HEK293T (cell line): ENCODE measurements at regions not wholly inside any gene's neighbourhood (a gene's known extent, or its start where the extent isn't known, plus 50 kb on each side); places are given as distances from the start of the nearest gene placed in this dataset.

Experiments
- CTCF ChIA-PET: fragments of 350-600 bp; formaldehyde crosslinking; extraction: SDS; loops from one replicate; lab custom pipeline; 2021; ENCODE audit warnings: antibody characterized with exemption, inconsistent platforms; lab: Yijun Ruan, JAX
- POLR2A ChIA-PET: fragments of 350-600 bp; formaldehyde crosslinking; extraction: SDS; loops from one replicate; lab custom pipeline; 2020; ENCODE audit warnings: antibody characterized with exemption, inconsistent platforms; lab: Yijun Ruan, JAX
- DNase-seq: peaks from one replicate; pipeline ENCODE4 v3.0.0; 2012; ENCODE audit warnings: mixed read lengths; ENCODE audit errors: extremely low spot score
- ARNT ChIP-seq: fragments of 450-650 bp; IDR thresholded peaks from 2 replicates; pipeline ENCODE4 v1.6.1; 2017; ENCODE audit warnings: mild to moderate bottlenecking
- BHLHE40 ChIP-seq: fragments of 450-650 bp; IDR thresholded peaks from 2 replicates; pipeline ENCODE4 v1.6.1; 2016; ENCODE audit warnings: mild to moderate bottlenecking, moderate library complexity, borderline replicate concordance
- CTBP1 ChIP-seq: fragments of 450-650 bp; IDR thresholded peaks from 2 replicates; pipeline ENCODE4 v1.6.1; 2016; ENCODE audit warnings: borderline replicate concordance
- ELF4 ChIP-seq: fragments of 450-650 bp; IDR thresholded peaks from 2 replicates; pipeline ENCODE4 v1.6.1; 2017; ENCODE audit warnings: antibody characterized with exemption
- FOXA1 ChIP-seq: fragments of 450-650 bp; IDR thresholded peaks from 2 replicates; pipeline ENCODE4 v1.6.1; 2016; ENCODE audit warnings: mild to moderate bottlenecking
- FOXK2 ChIP-seq: fragments of 450-650 bp; IDR thresholded peaks from 2 replicates; pipeline ENCODE4 v1.6.1; 2016; ENCODE audit warnings: mild to moderate bottlenecking
- FOXM1 ChIP-seq: fragments of 450-650 bp; IDR thresholded peaks from 2 replicates; pipeline ENCODE4 v1.6.1; 2017; ENCODE audit warnings: mild to moderate bottlenecking, borderline replicate concordance
- HDGF ChIP-seq: fragments of 450-650 bp; IDR thresholded peaks from 2 replicates; pipeline ENCODE4 v1.6.1; 2017; ENCODE audit warnings: antibody characterized with exemption, borderline replicate concordance
- L3MBTL2 ChIP-seq: fragments of 450-650 bp; conservative IDR thresholded peaks from 2 replicates; pipeline ENCODE4 v1.6.1; 2016; ENCODE audit warnings: mild to moderate bottlenecking
- LEF1 ChIP-seq: fragments of 450-650 bp; IDR thresholded peaks from 2 replicates; pipeline ENCODE4 v1.6.1; 2017; ENCODE audit warnings: mild to moderate bottlenecking, borderline replicate concordance
- NFRKB ChIP-seq: fragments of 450-650 bp; IDR thresholded peaks from 2 replicates; pipeline ENCODE4 v1.6.1; 2016; ENCODE audit warnings: mild to moderate bottlenecking, moderate library complexity
- PKNOX1 ChIP-seq: fragments of 450-650 bp; IDR thresholded peaks from 2 replicates; pipeline ENCODE4 v1.6.1; 2016
- SP1 ChIP-seq: fragments of 450-650 bp; IDR thresholded peaks from 2 replicates; pipeline ENCODE4 v1.6.1; 2017
- SUZ12 ChIP-seq: fragments of 450-650 bp; IDR thresholded peaks from 2 replicates; pipeline ENCODE4 v1.6.1; 2016; ENCODE audit warnings: mild to moderate bottlenecking
- TARDBP ChIP-seq: fragments of 450-650 bp; IDR thresholded peaks from 2 replicates; pipeline ENCODE4 v1.6.1; 2016
- ZNF384 ChIP-seq: fragments of 450-650 bp; IDR thresholded peaks from 2 replicates; pipeline ENCODE4 v1.6.1; 2016

DNA sequence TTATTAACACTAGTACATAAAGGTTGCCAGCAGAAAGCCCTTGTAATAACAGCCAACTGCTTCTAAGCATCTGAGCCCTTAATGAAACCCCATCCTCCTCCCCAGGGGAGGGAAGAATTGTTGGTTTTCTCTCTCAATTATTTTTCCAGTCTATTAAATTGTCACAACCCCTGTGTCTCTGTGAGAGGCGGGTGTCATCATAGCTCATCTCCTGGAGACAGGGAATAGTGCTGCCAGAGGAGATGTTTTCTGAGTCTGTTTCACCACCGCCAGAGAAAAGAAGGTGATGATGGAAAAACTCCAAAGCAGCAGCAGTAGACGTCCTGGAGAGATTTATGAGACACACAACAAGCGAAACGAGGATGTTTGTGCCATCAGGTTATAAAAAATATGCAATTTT is 271.1 kb upstream of the NMUR2 start:
- CTCF ChIA-PET: no interaction called here
- no peak for TF ChIP-seq TARDBP
- no peak for DNase-seq
- POLR2A ChIA-PET: no interaction called here

DNA sequence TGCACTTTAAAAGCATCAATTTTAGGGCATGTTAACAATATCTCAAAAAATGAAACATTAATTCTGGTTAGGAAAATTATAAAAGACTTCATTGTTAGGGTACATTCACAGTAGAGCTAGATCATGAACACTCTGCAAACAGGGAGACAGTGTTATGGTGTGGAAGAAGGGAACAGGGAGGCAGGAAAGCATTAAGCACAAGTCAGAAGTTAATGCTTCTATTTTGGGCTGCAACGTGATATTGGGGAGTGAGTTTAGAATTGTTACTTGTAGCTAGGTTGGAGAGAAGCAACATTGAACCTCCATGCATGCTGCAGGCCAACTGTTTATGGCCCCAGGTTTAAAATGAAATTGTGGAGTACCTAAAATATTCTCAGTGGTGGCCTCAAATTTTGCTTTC is 278.1 kb upstream of the NMUR2 start:
- CTCF ChIA-PET: no interaction called here
- DNase-seq: no peak
- no peak for TF ChIP-seq NFRKB
- TF ChIP-seq CTBP1: no peak
- no peak for TF ChIP-seq ELF4
- TF ChIP-seq PKNOX1: no peak
- TF ChIP-seq ZNF384: no peak
- no peak for TF ChIP-seq L3MBTL2
- no peak for TF ChIP-seq FOXK2
- TF ChIP-seq ARNT: no peak
- no peak for TF ChIP-seq FOXM1
- no peak for TF ChIP-seq TARDBP
- TF ChIP-seq HDGF: no peak
- TF ChIP-seq FOXA1: no peak
- no peak for TF ChIP-seq BHLHE40
- TF ChIP-seq SP1: no peak
- POLR2A ChIA-PET: no interaction called here

DNA sequence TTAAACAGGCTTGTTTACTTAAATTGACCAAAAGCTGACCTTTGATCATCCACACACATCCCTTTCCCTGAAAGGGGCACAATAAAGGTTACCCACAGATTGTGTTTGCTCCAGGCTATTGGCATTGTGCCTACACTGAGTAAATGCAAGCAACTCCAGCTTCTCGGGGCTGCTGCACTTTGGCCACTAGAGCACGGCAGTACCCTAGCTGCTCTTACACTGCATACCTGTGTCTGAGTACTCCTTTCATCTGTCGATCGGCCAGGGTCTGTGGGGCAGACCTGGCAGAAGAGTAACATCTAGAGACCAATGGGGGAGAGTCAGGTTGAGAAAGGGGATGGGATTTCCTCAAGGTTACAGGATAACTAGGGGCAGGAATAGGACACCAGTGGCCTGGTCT is 281.9 kb upstream of the NMUR2 start:
- CTCF ChIA-PET: no interaction called here
- POLR2A ChIA-PET: no interaction called here
- no peak for DNase-seq
- TF ChIP-seq ELF4: no peak

DNA sequence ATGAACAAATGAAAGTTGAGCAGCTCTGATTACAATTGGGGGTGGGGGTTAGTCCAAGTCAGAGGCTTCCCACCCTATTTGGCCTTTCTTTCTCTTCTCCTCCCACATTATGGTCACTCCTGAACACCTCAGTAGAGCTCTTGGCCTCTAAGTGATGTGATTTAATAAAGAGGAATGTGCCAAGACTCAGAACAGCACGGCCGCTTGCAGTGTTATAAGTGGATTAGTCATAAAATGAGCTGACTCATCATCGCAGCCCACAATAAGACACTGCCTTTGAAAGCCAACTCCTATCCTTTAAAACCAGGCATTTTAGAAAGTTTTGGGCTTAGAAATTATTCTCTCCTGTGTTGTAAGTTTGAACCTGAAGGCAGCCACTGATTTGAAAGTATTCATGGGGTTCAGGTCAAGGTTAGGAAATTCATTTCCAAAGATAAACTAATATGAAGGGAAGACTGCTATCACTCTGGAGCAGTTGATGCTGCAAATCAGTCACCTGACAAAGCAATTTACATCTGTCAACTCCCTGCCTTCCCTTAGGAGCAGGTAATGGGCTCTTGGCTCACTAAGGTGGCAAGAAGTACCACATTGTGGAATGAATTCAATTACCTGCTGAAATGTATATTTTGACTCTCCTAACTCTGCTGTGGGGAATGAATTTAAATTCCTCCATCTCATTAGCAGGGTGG is 283.6 kb upstream of the NMUR2 start:
- TF ChIP-seq NFRKB (no peak), FOXA1 (no peak), LEF1 (no peak), CTBP1 (no peak), HDGF (no peak), PKNOX1 (no peak), SUZ12 (no peak), L3MBTL2 (no peak), ELF4 (no peak), BHLHE40 (no peak), ARNT (no peak), TARDBP (no peak), FOXK2 (no peak), SP1 (no peak)
- POLR2A ChIA-PET: no interaction called here
- no peak for DNase-seq
- CTCF ChIA-PET: no interaction called here

- POLR2A ChIA-PET: no interaction called here
- TF ChIP-seq CTBP1 (no peak), SP1 (no peak), PKNOX1 (no peak), FOXK2 (no peak), SUZ12 (no peak), L3MBTL2 (no peak), ELF4 (no peak), TARDBP (no peak), FOXM1 (no peak), ARNT (no peak), LEF1 (no peak), BHLHE40 (no peak), NFRKB (no peak), FOXA1 (no peak), ZNF384 (no peak), HDGF (no peak)
- CTCF ChIA-PET: no interaction called here
- no peak for DNase-seq
Measured at GRCh38 chr5:152689250-152689711, 284.2 kb upstream of the NMUR2 start.

GRCh38 chr5:152694231-152694630 is 289.2 kb upstream of the NMUR2 start:
- no peak for TF ChIP-seq NFRKB
- TF ChIP-seq HDGF: no peak
- TF ChIP-seq BHLHE40: no peak
- TF ChIP-seq CTBP1: no peak
- no peak for TF ChIP-seq SP1
- TF ChIP-seq SUZ12: no peak
- no peak for TF ChIP-seq FOXM1
- no peak for TF ChIP-seq ZNF384
- no peak for TF ChIP-seq L3MBTL2
- no peak for TF ChIP-seq FOXK2
- no peak for TF ChIP-seq TARDBP
- TF ChIP-seq ELF4: no peak
- TF ChIP-seq LEF1: no peak
- no peak for TF ChIP-seq PKNOX1
- no peak for TF ChIP-seq ARNT
- no peak for TF ChIP-seq FOXA1
- no peak for DNase-seq
- ChIA-PET CTCF (no interaction called here), POLR2A (interaction anchor here (0.7 kb wide), 1 partner anchor 129 kb away, joined by 3 read pairs; no protein-coding TSS in a partner anchor)
